Smooth muscle cell (in vitro differentiated cells): ENCODE measurements at regions not wholly inside any gene's neighbourhood (a gene's known extent, or its start where the extent isn't known, plus 50 kb on each side); places are given as distances from the start of the nearest gene placed in this dataset.

Experiments
- DNase-seq: peaks from one replicate; lab custom pipeline; 2025; ENCODE audit not compliant: unreplicated experiment; lab: John Stamatoyannopoulos, UW
- H2AFZ ChIP-seq: fragments of 200-600 bp; sonication (generic); 2 replicates; pipeline ENCODE4 v1.6.0; 2016; ENCODE audit warnings: antibody characterized with exemption, low read depth, mild to moderate bottlenecking
- H3F3A ChIP-seq: fragments of 200-600 bp; sonication (generic); 2 replicates; pipeline ENCODE4 v1.6.0; 2017; ENCODE audit warnings: antibody characterized with exemption, low read depth
- H3K27ac ChIP-seq: fragments of 200-600 bp; sonication (generic); 2 replicates; pipeline ENCODE4 v1.5.1; 2016; ENCODE audit warnings: low read depth, mild to moderate bottlenecking
- H3K27me3 ChIP-seq: fragments of 200-600 bp; sonication (generic); 2 replicates; pipeline ENCODE4 v1.6.1; 2016; ENCODE audit warnings: low read depth, mild to moderate bottlenecking
- H3K36me3 ChIP-seq: fragments of 200-600 bp; sonication (generic); 2 replicates; pipeline ENCODE4 v1.5.1; 2016; ENCODE audit warnings: low read depth
- H3K4me1 ChIP-seq: fragments of 200-600 bp; sonication (generic); 2 replicates; pipeline ENCODE4 v1.5.1; 2016; ENCODE audit warnings: low read depth
- H3K4me2 ChIP-seq: fragments of 200-600 bp; sonication (generic); 2 replicates; pipeline ENCODE4 v1.6.0; 2016; ENCODE audit warnings: mild to moderate bottlenecking
- H3K4me3 ChIP-seq: fragments of 200-600 bp; sonication (generic); 2 replicates; pipeline ENCODE4 v1.5.1; 2016; ENCODE audit warnings: mild to moderate bottlenecking
- H3K79me2 ChIP-seq: fragments of 200-600 bp; sonication (generic); 2 replicates; pipeline ENCODE4 v1.6.0; 2016; ENCODE audit warnings: low read depth, mild to moderate bottlenecking
- H3K9ac ChIP-seq: fragments of 200-600 bp; sonication (generic); 2 replicates; pipeline ENCODE4 v1.6.0; 2016; ENCODE audit warnings: low read depth
- H3K9me3 ChIP-seq: fragments of 200-600 bp; sonication (generic); replicated peaks from 2 replicates; pipeline ENCODE4 v1.5.1; 2016; ENCODE audit warnings: low read depth
- H4K20me1 ChIP-seq: fragments of 200-600 bp; sonication (generic); 2 replicates; pipeline ENCODE4 v1.6.0; 2016; ENCODE audit warnings: low read depth
- WGBS: methylation state at CpG from one replicate; pipeline ENCODE4 v1.1.7; 2016; ENCODE audit warnings: low lambda C conversion rate; 5-methylcytosine and 5-hydroxymethylcytosine counted together
- TF ChIP-seq, protein P1 (sequence below): fragments of 200-600 bp; sonication (generic); IDR thresholded peaks from 2 replicates; pipeline ENCODE4 v1.5.1; 2017; ENCODE audit warnings: borderline replicate concordance, mild to moderate bottlenecking, antibody characterized with exemption; ENCODE audit not compliant: insufficient read depth, poor library complexity, severe bottlenecking

DNA sequence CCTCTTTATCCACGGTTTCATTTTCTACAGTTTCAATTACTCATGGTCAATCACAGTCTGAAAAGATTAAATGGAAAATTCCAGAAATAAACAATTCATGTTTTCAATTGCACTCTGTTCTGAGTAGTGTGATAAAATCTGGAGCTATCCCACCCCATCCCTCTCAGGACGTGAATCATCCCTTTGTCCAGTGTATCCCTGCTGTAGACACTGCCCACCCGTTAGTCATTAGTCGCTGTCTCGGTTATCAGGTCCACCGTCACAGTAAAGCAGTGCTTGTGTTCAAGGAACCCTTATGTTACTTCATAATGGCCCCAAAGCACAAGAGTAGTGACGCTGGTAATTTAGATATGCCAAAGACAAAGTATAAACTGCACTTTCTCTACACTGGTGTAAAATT, 141.0 kb upstream of the LMNTD1 start:
- H2AFZ ChIP-seq = peak overlapping the region; percentile 70
- H3K79me2 ChIP-seq = no peaks in the 10 kb centered on the region
- no peak overlapping the region for H3K4me3 ChIP-seq
- H3K4me2 ChIP-seq = peak overlapping the region; percentile 76
- H3K9me3 ChIP-seq = no peaks in the 10 kb centered on the region
- no peaks in the 10 kb centered on the region for H4K20me1 ChIP-seq
- H3K9ac ChIP-seq = peak overlapping the region; percentile 33
- peaks cover 4% of the 10 kb centered on the region for H3F3A ChIP-seq
- no peak for DNase-seq
- H3K27ac ChIP-seq = peak overlapping the region; percentile 72
- no peaks in the 10 kb centered on the region for H3K27me3 ChIP-seq
- 6% methylated on average over 7 of the region's 7 CpGs for WGBS
- no peaks in the 10 kb centered on the region for H3K36me3 ChIP-seq
- TF ChIP-seq, protein P1, sequence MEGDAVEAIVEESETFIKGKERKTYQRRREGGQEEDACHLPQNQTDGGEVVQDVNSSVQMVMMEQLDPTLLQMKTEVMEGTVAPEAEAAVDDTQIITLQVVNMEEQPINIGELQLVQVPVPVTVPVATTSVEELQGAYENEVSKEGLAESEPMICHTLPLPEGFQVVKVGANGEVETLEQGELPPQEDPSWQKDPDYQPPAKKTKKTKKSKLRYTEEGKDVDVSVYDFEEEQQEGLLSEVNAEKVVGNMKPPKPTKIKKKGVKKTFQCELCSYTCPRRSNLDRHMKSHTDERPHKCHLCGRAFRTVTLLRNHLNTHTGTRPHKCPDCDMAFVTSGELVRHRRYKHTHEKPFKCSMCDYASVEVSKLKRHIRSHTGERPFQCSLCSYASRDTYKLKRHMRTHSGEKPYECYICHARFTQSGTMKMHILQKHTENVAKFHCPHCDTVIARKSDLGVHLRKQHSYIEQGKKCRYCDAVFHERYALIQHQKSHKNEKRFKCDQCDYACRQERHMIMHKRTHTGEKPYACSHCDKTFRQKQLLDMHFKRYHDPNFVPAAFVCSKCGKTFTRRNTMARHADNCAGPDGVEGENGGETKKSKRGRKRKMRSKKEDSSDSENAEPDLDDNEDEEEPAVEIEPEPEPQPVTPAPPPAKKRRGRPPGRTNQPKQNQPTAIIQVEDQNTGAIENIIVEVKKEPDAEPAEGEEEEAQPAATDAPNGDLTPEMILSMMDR = no peak
- H3K4me1 ChIP-seq = peaks cover 10% of the 10 kb centered on the region

DNA sequence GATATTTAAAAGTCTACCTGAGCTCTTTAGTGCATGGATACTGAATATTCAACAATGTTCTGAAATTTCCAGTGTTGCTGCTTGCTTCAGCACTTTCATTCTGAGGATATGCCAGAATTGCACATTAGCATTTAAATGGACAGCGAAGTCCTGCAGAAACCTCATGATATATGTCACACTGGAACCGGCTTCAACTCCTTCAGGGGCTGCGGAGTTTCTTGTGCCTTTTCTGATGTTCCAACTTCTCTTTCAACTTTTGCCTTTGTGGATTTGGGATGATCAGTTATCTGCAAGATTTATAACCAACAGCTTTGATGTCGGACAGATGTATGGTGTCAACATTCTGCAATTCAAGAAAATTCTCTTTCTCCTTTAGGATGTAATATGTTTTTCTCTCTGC, 142.5 kb upstream of the LMNTD1 start:
- TF ChIP-seq, protein P1 = no peak
- Histone ChIP-seq H3K4me3 (no peak overlapping the region), H3K4me1 (peaks cover 10% of the 10 kb centered on the region), H3K36me3 (no peaks in the 10 kb centered on the region), H3K9ac (no peak overlapping the region), H3K27ac (no peak overlapping the region), H3K4me2 (no peak overlapping the region), H3K9me3 (no peaks in the 10 kb centered on the region), H4K20me1 (no peaks in the 10 kb centered on the region), H3F3A (peaks cover 4% of the 10 kb centered on the region), H3K27me3 (no peaks in the 10 kb centered on the region), H2AFZ (no peak overlapping the region), H3K79me2 (no peaks in the 10 kb centered on the region)
- 57% methylated on average over 4 of the region's 4 CpGs for WGBS
- no peak for DNase-seq

DNA sequence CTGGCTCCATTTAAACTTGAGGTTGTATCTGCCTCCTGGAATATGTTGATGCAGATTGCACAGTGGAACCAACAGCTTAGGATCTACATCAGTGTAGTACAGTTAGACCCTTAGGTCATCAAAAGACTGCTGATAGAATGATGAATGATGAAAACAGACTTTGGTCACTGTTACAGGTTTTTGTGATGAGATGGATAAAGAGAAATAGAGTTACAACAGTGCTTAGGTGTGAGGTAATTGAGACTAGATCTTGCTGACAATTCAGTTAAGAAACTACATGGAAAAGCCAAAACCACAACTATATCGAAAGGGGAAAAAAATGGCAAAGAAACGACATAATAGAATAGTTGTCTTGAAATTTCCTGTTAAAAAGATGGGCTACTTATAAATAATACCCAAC, 145.7 kb upstream of the LMNTD1 start:
- H3K4me3 ChIP-seq = no peak overlapping the region
- H3F3A ChIP-seq = peaks cover 4% of the 10 kb centered on the region
- WGBS = 77% methylated on average over 2 of the region's 2 CpGs
- no peak overlapping the region for H3K9ac ChIP-seq
- no peak overlapping the region for H3K27ac ChIP-seq
- no peak overlapping the region for H2AFZ ChIP-seq
- no peaks in the 10 kb centered on the region for H3K27me3 ChIP-seq
- no peaks in the 10 kb centered on the region for H3K79me2 ChIP-seq
- H3K36me3 ChIP-seq = no peaks in the 10 kb centered on the region
- TF ChIP-seq, protein P1 = no peak
- DNase-seq = no peak
- peaks cover 2% of the 10 kb centered on the region for H3K4me1 ChIP-seq
- no peaks in the 10 kb centered on the region for H3K9me3 ChIP-seq
- no peaks in the 10 kb centered on the region for H4K20me1 ChIP-seq
- H3K4me2 ChIP-seq = no peak overlapping the region

DNA sequence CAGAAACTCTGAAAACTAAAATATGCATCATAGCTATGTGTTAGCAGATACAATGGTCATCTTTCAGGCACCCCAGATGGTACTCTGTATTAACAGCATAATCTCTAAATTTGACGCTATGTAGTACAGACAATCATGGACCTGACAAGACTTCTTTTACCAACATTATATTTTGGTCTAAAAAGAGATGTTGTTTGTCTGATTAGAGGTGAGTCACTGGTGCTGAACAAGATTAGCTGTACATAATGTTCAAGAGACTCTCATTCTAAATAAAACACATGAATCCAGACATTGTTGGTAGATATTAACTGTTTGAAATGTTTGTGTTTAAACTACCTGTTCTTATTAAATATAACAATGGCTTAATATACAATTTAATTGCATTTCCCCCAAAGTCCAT, 146.4 kb upstream of the LMNTD1 start:
- H3K27me3 ChIP-seq = no peaks in the 10 kb centered on the region
- no peak overlapping the region for H3K4me2 ChIP-seq
- peaks cover under 1% of the 10 kb centered on the region for H3F3A ChIP-seq
- H3K79me2 ChIP-seq = no peaks in the 10 kb centered on the region
- TF ChIP-seq, protein P1 = no peak
- H3K9ac ChIP-seq = no peak overlapping the region
- H4K20me1 ChIP-seq = no peaks in the 10 kb centered on the region
- H3K36me3 ChIP-seq = no peaks in the 10 kb centered on the region
- no peak for DNase-seq
- H3K4me3 ChIP-seq = no peak overlapping the region
- H3K4me1 ChIP-seq = no peaks in the 10 kb centered on the region
- whole genome bisulfite sequencing = 45% methylated on average over 1 of the region's 1 CpG
- no peak overlapping the region for H2AFZ ChIP-seq
- no peaks in the 10 kb centered on the region for H3K9me3 ChIP-seq
- H3K27ac ChIP-seq = no peak overlapping the region
